ENCODE measurements at regions not wholly inside any gene's neighbourhood (a gene's known extent, or its start where the extent isn't known, plus 50 kb on each side); places are given as distances from the start of the nearest gene placed in this dataset.

DNA sequence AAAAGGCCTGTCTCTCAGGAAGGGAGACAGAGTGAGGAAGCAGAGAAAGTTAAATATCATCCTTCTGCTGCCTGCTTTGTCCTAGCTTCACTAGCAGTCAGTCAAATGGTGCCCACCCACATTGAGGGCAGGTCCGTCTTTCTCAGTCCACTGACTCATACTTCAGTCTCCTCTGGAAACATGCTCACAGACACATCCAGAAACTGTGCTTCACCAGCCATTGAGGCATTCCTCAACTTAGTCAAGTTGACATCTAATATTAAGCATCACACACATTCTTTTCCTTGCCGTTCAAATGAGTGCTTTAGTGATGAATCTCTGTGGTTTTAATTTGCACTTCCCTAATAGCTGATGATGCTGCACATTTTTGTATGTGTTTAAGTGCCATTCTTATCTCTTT, 777.8 kb upstream of the PRMT6 start:
- Histone ChIP-seq H3K36me3 (ENCODE audit: control insufficient read depth, insufficient read depth, low read length) (no peaks in the 10 kb centered on the region), H3K4me1 (ENCODE audit: control insufficient read depth, insufficient read depth, low read length, poor library complexity, severe bottlenecking) (no peaks in the 10 kb centered on the region), H3K9me3 (ENCODE audit: control insufficient read depth, low read length) (no peaks in the 10 kb centered on the region), H3K4me3 (ENCODE audit: extremely low read depth, insufficient read depth, low read length, poor library complexity, severe bottlenecking) (no peak overlapping the region), H3K27ac (ENCODE audit: low read depth, low read length, severe bottlenecking) (no peak overlapping the region)
- 80 to 82% methylated on average over 1 of the region's 2 CpGs for WGBS, 2 experiments (ENCODE audit: insufficient coverage in 2 of 2)

DNA sequence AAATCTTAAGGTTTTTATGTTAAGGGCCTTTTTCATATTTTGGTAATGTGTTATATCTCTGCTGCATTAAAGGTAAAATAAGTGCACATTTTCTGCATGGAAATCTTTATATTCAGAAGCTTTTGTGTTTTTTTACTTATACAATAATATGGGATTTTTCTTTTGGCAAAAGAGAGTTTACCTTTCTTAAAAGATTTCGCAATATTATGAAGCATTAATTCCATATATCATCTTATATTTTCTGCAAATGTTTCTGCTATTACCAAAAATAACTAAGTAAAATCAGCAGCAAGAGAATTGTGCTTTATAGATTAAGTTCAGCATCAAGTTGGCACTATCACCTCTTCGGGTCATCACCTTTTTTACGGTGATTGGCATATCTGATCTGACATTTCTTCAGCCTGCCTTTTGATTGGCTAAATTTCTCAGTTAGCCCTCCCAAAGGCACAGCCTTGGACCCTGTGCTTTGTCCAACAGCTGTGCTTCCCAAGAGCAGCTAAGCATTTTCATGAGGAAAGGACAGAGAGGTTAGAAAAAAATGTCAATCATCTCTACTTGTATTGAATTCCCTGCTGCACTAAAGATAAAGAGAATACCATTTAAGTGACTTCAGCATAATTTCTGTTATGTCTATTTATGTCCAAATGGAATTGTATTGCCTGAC, 767.1 kb upstream of the PRMT6 start:
- H3K27ac ChIP-seq (ENCODE audit: low read depth, low read length, severe bottlenecking), result no peak overlapping the region
- H3K9me3 ChIP-seq (ENCODE audit: control insufficient read depth, low read length), result no peaks in the 10 kb centered on the region
- H3K4me3 ChIP-seq (ENCODE audit: extremely low read depth, insufficient read depth, low read length, poor library complexity, severe bottlenecking), result no peak overlapping the region
- H3K36me3 ChIP-seq (ENCODE audit: control insufficient read depth, insufficient read depth, low read length), result no peaks in the 10 kb centered on the region
- WGBS, 2 experiments (ENCODE audit: insufficient coverage in 2 of 2), result 79 to 100% methylated on average over 2 of the region's 3 CpGs
- H3K4me1 ChIP-seq (ENCODE audit: control insufficient read depth, insufficient read depth, low read length, poor library complexity, severe bottlenecking), result no peaks in the 10 kb centered on the region

DNA sequence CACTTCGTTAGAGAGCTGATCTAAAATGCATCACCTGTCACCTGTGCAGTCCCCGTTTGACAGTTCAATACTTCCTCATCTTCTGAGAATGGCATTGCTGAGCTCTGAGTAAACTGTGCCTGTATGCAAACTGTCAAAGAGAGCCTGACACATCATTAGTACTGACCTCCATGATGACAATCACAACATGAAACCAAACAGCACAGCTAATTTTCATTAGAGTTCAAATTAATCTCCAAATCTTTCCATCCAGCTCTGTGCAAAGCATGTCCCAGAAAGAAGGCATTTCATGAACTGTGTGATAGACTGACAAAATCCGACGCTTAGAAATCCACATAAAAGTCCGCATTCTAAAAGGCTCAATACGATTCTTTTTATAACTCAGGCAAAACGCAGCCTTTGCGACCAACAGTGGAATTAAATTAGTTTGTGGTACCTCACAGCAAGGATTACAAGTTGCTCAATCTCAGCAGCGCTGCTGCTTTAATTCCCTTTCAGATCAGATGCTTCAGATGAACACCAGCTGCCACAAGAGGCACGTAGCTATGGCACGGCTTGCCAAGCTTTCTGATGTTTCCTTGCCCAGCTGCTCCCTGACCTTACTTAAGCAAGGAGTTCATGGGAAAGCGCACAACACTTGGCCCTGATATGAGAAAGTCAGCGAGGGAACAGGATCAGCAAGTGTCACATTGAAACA, 765.5 kb upstream of the PRMT6 start:
- H3K4me3 ChIP-seq (ENCODE audit: extremely low read depth, insufficient read depth, low read length, poor library complexity, severe bottlenecking), result no peak overlapping the region
- no peaks in the 10 kb centered on the region for H3K9me3 ChIP-seq (ENCODE audit: control insufficient read depth, low read length)
- no peaks in the 10 kb centered on the region for H3K4me1 ChIP-seq (ENCODE audit: control insufficient read depth, insufficient read depth, low read length, poor library complexity, severe bottlenecking)
- H3K27ac ChIP-seq (ENCODE audit: low read depth, low read length, severe bottlenecking), result no peak overlapping the region
- H3K36me3 ChIP-seq (ENCODE audit: control insufficient read depth, insufficient read depth, low read length), result no peaks in the 10 kb centered on the region
- WGBS, 2 experiments (ENCODE audit: insufficient coverage in 2 of 2), result 93 to 95% methylated on average over 12 to 13 of the region's 13 CpGs

DNA sequence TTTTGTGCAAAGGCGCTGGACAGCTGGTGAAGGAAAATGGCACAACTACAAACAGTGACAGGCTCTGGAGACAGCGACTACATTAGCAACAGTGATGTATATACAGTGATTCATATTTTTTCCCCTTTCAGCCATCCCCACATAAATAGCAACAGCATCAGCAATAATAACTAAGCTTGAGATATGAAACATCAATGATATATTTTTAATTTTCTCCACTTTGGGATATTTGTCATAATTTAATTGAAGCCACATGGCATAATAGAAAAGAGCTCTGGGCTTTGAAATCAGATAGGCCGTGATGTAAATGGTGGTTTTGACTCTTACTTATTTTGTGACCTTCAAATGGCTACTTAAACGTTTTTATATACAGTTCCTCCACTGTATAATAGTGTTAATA, 764.3 kb upstream of the PRMT6 start:
- Histone ChIP-seq H3K36me3 (ENCODE audit: control insufficient read depth, insufficient read depth, low read length) (no peaks in the 10 kb centered on the region), H3K4me3 (ENCODE audit: extremely low read depth, insufficient read depth, low read length, poor library complexity, severe bottlenecking) (no peak overlapping the region), H3K27ac (ENCODE audit: low read depth, low read length, severe bottlenecking) (no peak overlapping the region), H3K9me3 (ENCODE audit: control insufficient read depth, low read length) (no peaks in the 10 kb centered on the region), H3K4me1 (ENCODE audit: control insufficient read depth, insufficient read depth, low read length, poor library complexity, severe bottlenecking) (no peaks in the 10 kb centered on the region)
- 95% methylated on average over 2 of the region's 4 CpGs; no CpG with 5 or more reads in 1 of the 2 experiments for WGBS, 2 experiments (ENCODE audit: insufficient coverage in 2 of 2)

DNA sequence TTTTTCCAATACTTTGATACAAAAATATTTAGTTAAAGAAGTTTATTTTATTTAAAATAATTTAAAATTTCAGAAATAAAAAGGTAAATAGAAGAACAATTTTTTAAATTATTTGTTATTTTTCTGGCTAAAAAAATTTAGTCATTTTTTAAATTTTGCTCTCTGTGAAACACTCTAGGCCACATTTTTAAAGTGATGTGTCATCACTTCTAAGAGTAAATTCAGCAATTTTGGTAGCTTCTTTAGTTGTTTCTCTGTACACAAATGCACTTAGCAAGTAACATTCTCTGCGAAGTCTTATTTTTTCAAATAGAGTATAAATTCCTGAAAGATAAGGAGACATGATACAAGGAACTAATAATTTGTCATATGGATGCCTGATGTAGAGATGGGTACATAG, 760.0 kb upstream of the PRMT6 start:
- H3K9me3 ChIP-seq (ENCODE audit: control insufficient read depth, low read length), result no peaks in the 10 kb centered on the region
- no peaks in the 10 kb centered on the region for H3K4me1 ChIP-seq (ENCODE audit: control insufficient read depth, insufficient read depth, low read length, poor library complexity, severe bottlenecking)
- WGBS, 2 experiments (ENCODE audit: insufficient coverage in 2 of 2), result no CpG with 5 or more reads among the region's 1 CpG
- no peak overlapping the region for H3K4me3 ChIP-seq (ENCODE audit: extremely low read depth, insufficient read depth, low read length, poor library complexity, severe bottlenecking)
- no peak overlapping the region for H3K27ac ChIP-seq (ENCODE audit: low read depth, low read length, severe bottlenecking)
- H3K36me3 ChIP-seq (ENCODE audit: control insufficient read depth, insufficient read depth, low read length), result no peaks in the 10 kb centered on the region

DNA sequence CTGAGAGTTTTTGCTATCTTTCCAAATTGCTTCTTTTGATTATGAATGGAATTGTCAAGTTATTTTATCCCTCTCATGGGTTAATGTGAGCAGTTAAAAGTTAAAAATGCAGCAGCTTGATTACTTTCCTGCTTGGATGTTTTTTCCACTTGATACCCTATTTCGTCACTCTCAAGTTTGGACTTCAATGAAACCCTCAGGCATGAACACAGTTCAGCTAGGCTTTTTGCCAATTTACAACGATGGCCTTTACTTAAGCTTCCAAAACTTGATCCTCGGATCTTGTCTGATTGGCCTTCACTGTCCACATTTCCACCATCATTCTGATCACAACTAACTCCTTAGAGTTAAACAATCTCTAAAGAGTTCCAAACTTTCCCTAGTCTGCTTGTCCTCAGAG, 752.4 kb upstream of the PRMT6 start:
- Histone ChIP-seq H3K36me3 (ENCODE audit: control insufficient read depth, insufficient read depth, low read length) (no peaks in the 10 kb centered on the region), H3K27ac (ENCODE audit: low read depth, low read length, severe bottlenecking) (no peak overlapping the region), H3K4me3 (ENCODE audit: extremely low read depth, insufficient read depth, low read length, poor library complexity, severe bottlenecking) (no peak overlapping the region), H3K4me1 (ENCODE audit: control insufficient read depth, insufficient read depth, low read length, poor library complexity, severe bottlenecking) (no peaks in the 10 kb centered on the region), H3K9me3 (ENCODE audit: control insufficient read depth, low read length) (peaks cover 6% of the 10 kb centered on the region)
- WGBS, 2 experiments (ENCODE audit: insufficient coverage in 2 of 2), result 73 to 79% methylated on average over 3 of the region's 3 CpGs

DNA sequence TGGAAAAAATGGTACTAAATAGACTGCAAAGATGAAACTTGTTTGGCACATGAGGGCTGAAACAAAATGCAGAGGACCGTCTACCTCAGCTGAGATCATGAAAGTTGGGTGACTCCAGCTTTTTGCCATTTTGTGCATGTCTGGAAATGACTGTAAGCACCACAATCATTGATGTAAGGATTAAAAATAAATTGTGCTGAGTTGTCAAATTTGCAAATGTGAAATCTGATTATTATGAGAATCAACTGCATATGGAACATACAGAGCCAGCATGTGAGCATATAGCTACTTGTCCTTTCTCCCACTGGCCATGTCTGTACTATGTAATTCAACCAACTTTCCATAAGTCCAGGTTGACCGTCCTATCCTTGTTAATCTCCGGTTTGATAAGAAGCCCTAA, 736.9 kb upstream of the PRMT6 start:
- Histone ChIP-seq H3K27ac (ENCODE audit: low read depth, low read length, severe bottlenecking) (no peak overlapping the region), H3K36me3 (ENCODE audit: control insufficient read depth, insufficient read depth, low read length) (no peaks in the 10 kb centered on the region), H3K4me3 (ENCODE audit: extremely low read depth, insufficient read depth, low read length, poor library complexity, severe bottlenecking) (no peak overlapping the region), H3K9me3 (ENCODE audit: control insufficient read depth, low read length) (no peaks in the 10 kb centered on the region), H3K4me1 (ENCODE audit: control insufficient read depth, insufficient read depth, low read length, poor library complexity, severe bottlenecking) (no peaks in the 10 kb centered on the region)
- 82 to 83% methylated on average over 1 of the region's 3 CpGs for WGBS, 2 experiments (ENCODE audit: insufficient coverage in 2 of 2)

DNA sequence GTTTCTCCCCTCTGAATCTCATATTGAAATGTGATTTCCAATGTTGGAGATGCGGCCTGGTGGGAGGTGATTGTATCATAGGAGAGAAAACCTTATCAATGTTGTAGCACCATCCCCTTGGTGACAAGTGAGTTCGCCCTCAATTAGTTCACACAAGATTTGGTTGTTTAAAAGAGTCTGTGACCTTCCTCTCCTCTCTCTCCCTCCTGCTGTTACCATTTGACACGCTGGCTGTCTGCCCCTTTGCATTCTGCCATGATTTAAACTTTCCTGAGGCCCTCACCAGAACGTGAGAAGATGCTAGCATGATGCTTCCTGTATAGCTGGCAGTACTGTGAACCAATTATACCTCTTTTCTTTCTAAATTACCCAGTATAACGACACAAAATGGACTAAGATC, 730.9 kb upstream of the PRMT6 start:
- Histone ChIP-seq H3K9me3 (ENCODE audit: control insufficient read depth, low read length) (no peaks in the 10 kb centered on the region), H3K36me3 (ENCODE audit: control insufficient read depth, insufficient read depth, low read length) (no peaks in the 10 kb centered on the region), H3K4me3 (ENCODE audit: extremely low read depth, insufficient read depth, low read length, poor library complexity, severe bottlenecking) (no peak overlapping the region), H3K27ac (ENCODE audit: low read depth, low read length, severe bottlenecking) (no peak overlapping the region), H3K4me1 (ENCODE audit: control insufficient read depth, insufficient read depth, low read length, poor library complexity, severe bottlenecking) (no peaks in the 10 kb centered on the region)
- WGBS, 2 experiments (ENCODE audit: insufficient coverage in 2 of 2), result 36 to 55% methylated on average over 2 to 3 of the region's 5 CpGs

DNA sequence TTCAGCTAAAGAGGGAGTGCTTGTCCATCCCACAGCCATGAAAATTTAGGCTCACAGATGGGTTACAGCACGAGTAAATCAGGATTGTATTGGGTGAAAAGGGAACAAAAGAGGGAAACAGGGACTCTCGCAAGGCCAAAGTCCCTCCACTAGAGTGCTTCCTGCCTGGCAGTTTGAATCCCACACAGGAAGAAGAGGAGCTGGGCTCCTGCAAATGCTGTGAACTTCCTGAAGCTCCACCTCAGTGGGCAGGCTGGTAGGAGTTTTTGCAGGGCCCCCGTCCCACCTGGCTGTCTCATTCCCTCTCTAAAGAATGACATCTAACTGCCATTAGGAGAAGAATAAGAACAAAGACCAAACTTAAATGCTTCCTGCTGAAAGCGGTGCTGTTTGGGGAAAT, 712.0 kb upstream of the PRMT6 start:
- H3K27ac ChIP-seq (ENCODE audit: low read depth, low read length, severe bottlenecking), result no peak overlapping the region
- no peaks in the 10 kb centered on the region for H3K36me3 ChIP-seq (ENCODE audit: control insufficient read depth, insufficient read depth, low read length)
- no peak overlapping the region for H3K4me3 ChIP-seq (ENCODE audit: extremely low read depth, insufficient read depth, low read length, poor library complexity, severe bottlenecking)
- 75 to 86% methylated on average over 3 to 4 of the region's 4 CpGs for WGBS, 2 experiments (ENCODE audit: insufficient coverage in 2 of 2)
- no peaks in the 10 kb centered on the region for H3K9me3 ChIP-seq (ENCODE audit: control insufficient read depth, low read length)
- no peaks in the 10 kb centered on the region for H3K4me1 ChIP-seq (ENCODE audit: control insufficient read depth, insufficient read depth, low read length, poor library complexity, severe bottlenecking)

DNA sequence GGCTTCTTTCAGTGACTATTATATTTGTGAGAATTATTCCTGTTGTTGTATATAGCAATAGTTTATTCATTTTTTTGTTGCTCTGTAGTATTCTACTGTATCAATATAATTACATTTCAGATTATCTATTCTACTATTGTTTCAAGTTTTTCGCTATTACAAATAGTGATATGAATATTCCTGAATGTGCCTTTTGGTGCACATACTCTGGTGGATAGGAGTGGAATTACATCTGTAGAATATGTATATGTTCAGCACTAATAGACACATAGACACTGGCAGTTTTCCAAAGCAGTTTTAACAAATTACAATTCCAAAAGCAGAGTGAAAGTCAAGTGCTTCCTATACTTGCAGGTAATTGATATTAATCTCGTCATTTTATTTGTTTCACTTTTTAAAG, 696.2 kb upstream of the PRMT6 start:
- Histone ChIP-seq H3K9me3 (ENCODE audit: control insufficient read depth, low read length) (no peaks in the 10 kb centered on the region), H3K4me3 (ENCODE audit: extremely low read depth, insufficient read depth, low read length, poor library complexity, severe bottlenecking) (no peak overlapping the region), H3K36me3 (ENCODE audit: control insufficient read depth, insufficient read depth, low read length) (no peaks in the 10 kb centered on the region), H3K27ac (ENCODE audit: low read depth, low read length, severe bottlenecking) (no peak overlapping the region), H3K4me1 (ENCODE audit: control insufficient read depth, insufficient read depth, low read length, poor library complexity, severe bottlenecking) (no peaks in the 10 kb centered on the region)
- no CpG with 5 or more reads among the region's 2 CpGs for WGBS, 2 experiments (ENCODE audit: insufficient coverage in 2 of 2)

DNA sequence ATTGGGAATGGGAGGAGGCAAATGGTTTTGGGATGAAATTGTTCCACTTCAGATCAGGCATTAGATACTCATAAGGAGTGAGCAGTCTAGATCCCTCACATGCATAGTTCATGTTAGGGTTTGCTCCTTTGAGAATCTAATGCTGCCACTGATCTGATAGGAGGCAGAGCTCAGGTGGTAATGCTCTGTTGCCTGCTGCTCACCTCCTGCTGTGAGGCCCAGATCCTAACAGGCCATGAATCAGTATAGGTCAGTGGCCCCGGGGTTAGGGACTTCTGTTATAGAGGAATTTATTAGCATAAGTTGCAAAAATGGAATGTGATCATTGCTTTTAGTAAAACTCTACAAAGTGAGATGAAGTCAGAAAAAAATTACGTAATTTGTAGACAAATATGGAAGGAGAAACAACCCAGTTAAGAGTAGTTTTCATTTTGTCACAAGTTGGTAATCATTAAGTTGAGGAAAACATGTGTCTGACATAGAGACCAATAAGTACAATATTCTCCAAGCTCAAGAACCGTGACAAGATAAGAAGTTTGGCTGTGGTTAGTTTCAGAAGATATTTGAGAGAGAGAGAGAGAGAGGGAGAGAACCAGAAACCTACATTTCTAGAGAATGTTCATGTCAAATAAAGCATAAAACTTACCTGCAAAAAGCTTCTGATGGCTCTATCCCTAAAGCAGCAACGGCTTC, 689.7 kb upstream of the PRMT6 start:
- H3K36me3 ChIP-seq (ENCODE audit: control insufficient read depth, insufficient read depth, low read length), result no peaks in the 10 kb centered on the region
- no peaks in the 10 kb centered on the region for H3K9me3 ChIP-seq (ENCODE audit: control insufficient read depth, low read length)
- WGBS, 2 experiments (ENCODE audit: insufficient coverage in 2 of 2), result 83 to 100% methylated on average over 1 to 2 of the region's 4 CpGs
- no peaks in the 10 kb centered on the region for H3K4me1 ChIP-seq (ENCODE audit: control insufficient read depth, insufficient read depth, low read length, poor library complexity, severe bottlenecking)
- H3K27ac ChIP-seq (ENCODE audit: low read depth, low read length, severe bottlenecking), result no peak overlapping the region
- no peak overlapping the region for H3K4me3 ChIP-seq (ENCODE audit: extremely low read depth, insufficient read depth, low read length, poor library complexity, severe bottlenecking)
